Ovary (tissue), 7 donors: ENCODE measurements at regions not wholly inside any gene's neighbourhood (a gene's known extent, or its start where the extent isn't known, plus 50 kb on each side); places are given as distances from the start of the nearest gene placed in this dataset.

Experiments used
- DNase-seq, 5 donors: peaks; one replicate each; pipeline ENCODE4 v3.0.0-alpha.2; 2019 to 2020
- H3K27ac ChIP-seq, 2 donors: fragments of 200-600 bp; one replicate each; pipeline versions ENCODE4 v1.5.1 to v1.8.0; 2019 to 2022
- H3K27me3 ChIP-seq: fragments of 200-600 bp; one replicate; pipeline ENCODE4 v1.8.0; 2022
- H3K36me3 ChIP-seq: fragments of 200-600 bp; sonication (generic); one replicate; pipeline ENCODE4 v1.5.1; 2019
- H3K4me1 ChIP-seq: one replicate; pipeline ENCODE4 v1.8.1; 2013; ENCODE audit warnings: mild to moderate bottlenecking, moderate library complexity; ENCODE audit not compliant: insufficient read depth
- H3K4me3 ChIP-seq: fragments of 200-600 bp; sonication (generic); one replicate; pipeline ENCODE4 v1.5.1; 2017
- H3K9me3 ChIP-seq, 2 donors: fragments of 200-600 bp in 1 of 2; sonication (generic) in 1 of 2; one replicate each; pipeline versions ENCODE4 v1.5.1 to v1.8.1; 2013 to 2019; ENCODE audit warnings: mild to moderate bottlenecking in 1 of 2, moderate library complexity in 1 of 2
- CTCF ChIP-seq, 3 donors: fragments of 450-650 bp in 2 of 3; fragments of 200-600 bp in 1 of 3; IDR thresholded peaks; one replicate each; pipeline versions ENCODE4 v1.5.1 to v1.8.0; 2016 to 2022; ENCODE audit warnings: antibody characterized with exemption in 3 of 3, mild to moderate bottlenecking in 1 of 3
- EP300 ChIP-seq: sonication (generic); formaldehyde crosslinking; IDR thresholded peaks from one replicate; pipeline ENCODE4 v1.6.1; 2017; ENCODE audit warnings: antibody characterized with exemption
- POLR2A ChIP-seq: fragments of 450-650 bp; IDR thresholded peaks from one replicate; pipeline ENCODE4 v1.6.1; 2017; ENCODE audit warnings: antibody characterized with exemption, mild to moderate bottlenecking, moderate library complexity
- WGBS, 3 donors: extraction: QIAGEN DNeasy Blood & Tissue Kit in 1 of 3; methylation state at CpG; one replicate each; pipeline versions ENCODE4 v1.1.5 to v1.1.7; 2013 to 2017; 5-methylcytosine and 5-hydroxymethylcytosine counted together
- intact Hi-C, 4 donors: fragments of 100-400 bp; cut with DNase I; formaldehyde crosslinking; loops; one replicate each; pipeline versions ENCODE4 v1.11.0 to v1.15.1; 2022 to 2023
- donor health status: DM: no; HTN: no; CAD: no; lungs with moderate emphysema.
- donor health status: DM: no; HTN: no; CAD: no.
- donor health status: Bipolar disorder and iron deficiency.
- donor health status: DM: no; HTN: no; CAD: no.
- donor health status: DM: yes; HTN: yes; CAD: no.

GRCh38 chr9:119027901-119028699 lies 341.1 kb downstream of the BRINP1 start:
- H3K27me3 ChIP-seq = no peaks in the 10 kb centered on the region
- H3K36me3 ChIP-seq = no peaks in the 10 kb centered on the region
- no peak for DNase-seq
- TF ChIP-seq CTCF (IDR thresholded peaks at IDR 0.05) (no peak), EP300 (no peak), POLR2A (no peak)
- intact Hi-C loops = no loop called here
- no peaks in the 10 kb centered on the region for H3K4me1 ChIP-seq
- no peaks in the 10 kb centered on the region for H3K9me3 ChIP-seq
- WGBS, 3 donors = 60 to 68% (median 67%) methylated on average over 7 of the region's 7 CpGs
- no peak overlapping the region for H3K27ac ChIP-seq
- no peak overlapping the region for H3K4me3 ChIP-seq

GRCh38 chr9:119029886-119030285 lies 339.3 kb downstream of the BRINP1 start:
- no peaks in the 10 kb centered on the region for H3K36me3 ChIP-seq
- no peak overlapping the region for H3K27ac ChIP-seq
- no peak for DNase-seq
- H3K27me3 ChIP-seq = no peaks in the 10 kb centered on the region
- H3K4me1 ChIP-seq = no peaks in the 10 kb centered on the region
- WGBS, 3 donors = 82 to 84% (median 84%) methylated on average over 5 of the region's 5 CpGs
- no peaks in the 10 kb centered on the region for H3K9me3 ChIP-seq
- intact Hi-C loops = no loop called here
- no peak overlapping the region for H3K4me3 ChIP-seq
- TF ChIP-seq POLR2A = no peak
- TF ChIP-seq EP300 = no peak
- no peak for TF ChIP-seq CTCF (IDR thresholded peaks at IDR 0.05)

- Histone ChIP-seq H3K9me3 (no peaks in the 10 kb centered on the region), H3K27me3 (no peaks in the 10 kb centered on the region), H3K4me3 (no peak overlapping the region), H3K4me1 (no peaks in the 10 kb centered on the region), H3K27ac (no peak overlapping the region), H3K36me3 (no peaks in the 10 kb centered on the region)
- intact Hi-C loops = no loop called here
- WGBS, 3 donors = 21 to 39% (median 33%) methylated on average over 3 of the region's 3 CpGs
- TF ChIP-seq CTCF (IDR thresholded peaks at IDR 0.05) (no peak), POLR2A (no peak), EP300 (no peak)
- DNase-seq = no peak
These were observed 335.6 kb downstream of the BRINP1 start for GRCh38 chr9:119033596-119033995.

- no peaks in the 10 kb centered on the region for H3K9me3 ChIP-seq
- no peaks in the 10 kb centered on the region for H3K27me3 ChIP-seq
- H3K4me1 ChIP-seq = no peaks in the 10 kb centered on the region
- H3K27ac ChIP-seq = no peak overlapping the region
- intact Hi-C loops = no loop called here
- H3K4me3 ChIP-seq = no peak overlapping the region
- WGBS, 3 donors = 67 to 75% (median 72%) methylated on average over 2 of the region's 2 CpGs
- no peak for DNase-seq
- no peaks in the 10 kb centered on the region for H3K36me3 ChIP-seq
- TF ChIP-seq CTCF (IDR thresholded peaks at IDR 0.05) (no peak), EP300 (no peak), POLR2A (no peak)
These were observed 332.3 kb downstream of the BRINP1 start for GRCh38 chr9:119036969-119037368.
